HG03442 (cell line): ENCODE measurements at regions not wholly inside any gene's neighbourhood (a gene's known extent, or its start where the extent isn't known, plus 50 kb on each side); places are given as distances from the start of the nearest gene placed in this dataset.

Source experiments
- ATAC-seq: cut with Tn5 transposase; IDR thresholded peaks from one replicate; pipeline ENCODE4 v1.9.1; 2021; ENCODE audit warnings: mild to moderate bottlenecking, moderate library complexity; ENCODE audit not compliant: unreplicated experiment

GRCh38 chr2:128755695-128756364, 437.2 kb upstream of the HS6ST1 start:
- no peak for ATAC-seq

- ATAC-seq: no peak
These were observed 437.7 kb upstream of the HS6ST1 start for GRCh38 chr2:128756365-128756717.

GRCh38 chr2:128765811-128766210, 447.1 kb upstream of the HS6ST1 start:
- no peak for ATAC-seq

- ATAC-seq: no peak
These were observed 449.4 kb upstream of the HS6ST1 start for GRCh38 chr2:128768041-128768440.

GRCh38 chr2:128769457-128770142, 450.9 kb upstream of the HS6ST1 start:
- ATAC-seq: no peak

GRCh38 chr2:128770143-128771085, 451.7 kb upstream of the HS6ST1 start:
- ATAC-seq: no peak

GRCh38 chr2:128771401-128771800, 452.7 kb upstream of the HS6ST1 start:
- ATAC-seq: no peak

GRCh38 chr2:128772671-128773070, 454.0 kb upstream of the HS6ST1 start:
- no peak for ATAC-seq

GRCh38 chr2:128773641-128774319, 455.1 kb upstream of the HS6ST1 start:
- no peak for ATAC-seq

- no peak for ATAC-seq
These were observed 455.9 kb upstream of the HS6ST1 start for GRCh38 chr2:128774320-128775216.

- ATAC-seq: no peak
These were observed 456.7 kb upstream of the HS6ST1 start for GRCh38 chr2:128775217-128775913.

GRCh38 chr2:128775914-128776285, 457.2 kb upstream of the HS6ST1 start:
- no peak for ATAC-seq

GRCh38 chr2:128776461-128777195, 458.0 kb upstream of the HS6ST1 start:
- ATAC-seq: no peak

GRCh38 chr2:128777196-128778035, 458.7 kb upstream of the HS6ST1 start:
- ATAC-seq: no peak

GRCh38 chr2:128778843-128779242, 460.2 kb upstream of the HS6ST1 start:
- ATAC-seq: no peak

- no peak for ATAC-seq
These were observed 460.8 kb upstream of the HS6ST1 start for GRCh38 chr2:128779301-128780095.

GRCh38 chr2:128780434-128781080, 461.9 kb upstream of the HS6ST1 start:
- ATAC-seq: no peak
